Vagina (tissue), 2 donors: ENCODE measurements at regions not wholly inside any gene's neighbourhood (a gene's known extent, or its start where the extent isn't known, plus 50 kb on each side); places are given as distances from the start of the nearest gene placed in this dataset.

Experiments used
- DNase-seq, 2 donors: peaks; one replicate each; pipeline ENCODE4 v3.0.0-alpha.2; 2017; ENCODE audit errors: extremely low spot score in 2 of 2
- H3K27ac ChIP-seq: fragments of 200-600 bp; sonication (generic); one replicate; pipeline ENCODE4 v1.5.1; 2019
- H3K27me3 ChIP-seq: fragments of 200-600 bp; sonication (generic); one replicate; pipeline ENCODE4 v1.5.1; 2019
- H3K36me3 ChIP-seq, 2 donors: fragments of 200-600 bp; sonication (generic); one replicate each; pipeline ENCODE4 v1.5.1; 2017 to 2019
- H3K4me1 ChIP-seq: fragments of 200-600 bp; sonication (generic); one replicate; pipeline ENCODE4 v1.5.1; 2019
- H3K4me3 ChIP-seq, 2 donors: fragments of 200-600 bp; sonication (generic); 1 replicate in 1 of 2; 2 replicates in 1 of 2; pipeline ENCODE4 v1.5.1; 2016 to 2019
- H3K9me3 ChIP-seq: fragments of 200-600 bp; sonication (generic); one replicate; pipeline ENCODE4 v1.5.1; 2019
- CTCF ChIP-seq, 3 experiments: fragments of 450-650 bp in 2 of 3; fragments of 200-600 bp in 1 of 3; sonication (generic) in 1 of 3; IDR thresholded peaks; one replicate each; pipeline ENCODE4 v1.5.1; 2017 to 2019; ENCODE audit warnings: antibody characterized with exemption in 3 of 3, mild to moderate bottlenecking in 2 of 3, moderate library complexity in 2 of 3
- POLR2A ChIP-seq, 2 donors: fragments of 450-650 bp; IDR thresholded peaks; one replicate each; pipeline ENCODE4 v1.6.1; 2017; ENCODE audit warnings: antibody characterized with exemption in 2 of 2, mild to moderate bottlenecking in 2 of 2, moderate library complexity in 2 of 2
- POLR2AphosphoS5 ChIP-seq, 2 donors: sonication (generic); formaldehyde crosslinking; IDR thresholded peaks; one replicate each; pipeline ENCODE4 v1.9.0; 2017; ENCODE audit warnings: antibody characterized with exemption in 2 of 2, mild to moderate bottlenecking in 2 of 2, low read depth in 1 of 2; ENCODE audit not compliant: insufficient read depth in 1 of 2
- intact Hi-C: fragments of 100-400 bp; cut with DNase I; formaldehyde crosslinking; loops from one replicate; pipeline ENCODE4 v1.15.1; 2023

GRCh38 chr12:83476695-83477690 lies 790.3 kb downstream of the TMTC2 start:
- no peaks in the 10 kb centered on the region for H3K4me1 ChIP-seq
- no peak for TF ChIP-seq POLR2A (IDR thresholded peaks at IDR 0.05)
- no peak for TF ChIP-seq POLR2AphosphoS5 (IDR thresholded peaks at IDR 0.05; ENCODE audit: insufficient read depth in 1 of 2, low read depth in 1 of 2)
- no peak for TF ChIP-seq CTCF (IDR thresholded peaks at IDR 0.05)
- H3K9me3 ChIP-seq: no peaks in the 10 kb centered on the region
- DNase-seq: no peak
- intact Hi-C loops: no loop called here
- H3K4me3 ChIP-seq: no peak overlapping the region
- H3K27me3 ChIP-seq: no peaks in the 10 kb centered on the region
- H3K27ac ChIP-seq: no peak overlapping the region
- no peaks in the 10 kb centered on the region for H3K36me3 ChIP-seq

- H3K27me3 ChIP-seq: no peaks in the 10 kb centered on the region
- DNase-seq: no peak
- no peaks in the 10 kb centered on the region for H3K9me3 ChIP-seq
- H3K36me3 ChIP-seq: no peaks in the 10 kb centered on the region
- no peak overlapping the region for H3K27ac ChIP-seq
- TF ChIP-seq CTCF (IDR thresholded peaks at IDR 0.05) (no peak), POLR2AphosphoS5 (IDR thresholded peaks at IDR 0.05; ENCODE audit: insufficient read depth in 1 of 2, low read depth in 1 of 2) (no peak), POLR2A (IDR thresholded peaks at IDR 0.05) (no peak)
- no peak overlapping the region for H3K4me3 ChIP-seq
- intact Hi-C loops: no loop called here
- no peaks in the 10 kb centered on the region for H3K4me1 ChIP-seq
Measured at GRCh38 chr12:83476006-83476405, 789.3 kb downstream of the TMTC2 start.

- DNase-seq: no peak
- no peaks in the 10 kb centered on the region for H3K36me3 ChIP-seq
- TF ChIP-seq POLR2AphosphoS5 (IDR thresholded peaks at IDR 0.05; ENCODE audit: insufficient read depth in 1 of 2, low read depth in 1 of 2): no peak
- no peak for TF ChIP-seq POLR2A (IDR thresholded peaks at IDR 0.05)
- TF ChIP-seq CTCF (IDR thresholded peaks at IDR 0.05): no peak
- intact Hi-C loops: no loop called here
- H3K4me3 ChIP-seq: no peak overlapping the region
- no peak overlapping the region for H3K27ac ChIP-seq
- H3K4me1 ChIP-seq: no peaks in the 10 kb centered on the region
- no peaks in the 10 kb centered on the region for H3K9me3 ChIP-seq
- H3K27me3 ChIP-seq: no peaks in the 10 kb centered on the region
Measured at GRCh38 chr12:83474369-83474768, 787.7 kb downstream of the TMTC2 start.

- TF ChIP-seq CTCF (IDR thresholded peaks at IDR 0.05) (no peak), POLR2AphosphoS5 (IDR thresholded peaks at IDR 0.05; ENCODE audit: insufficient read depth in 1 of 2, low read depth in 1 of 2) (no peak), POLR2A (IDR thresholded peaks at IDR 0.05) (no peak)
- intact Hi-C loops: no loop called here
- no peaks in the 10 kb centered on the region for H3K4me1 ChIP-seq
- H3K4me3 ChIP-seq: no peak overlapping the region
- H3K9me3 ChIP-seq: no peaks in the 10 kb centered on the region
- no peaks in the 10 kb centered on the region for H3K27me3 ChIP-seq
- H3K27ac ChIP-seq: no peak overlapping the region
- DNase-seq: no peak
- no peaks in the 10 kb centered on the region for H3K36me3 ChIP-seq
Measured at GRCh38 chr12:83473408-83474095, 786.8 kb downstream of the TMTC2 start.
